Vagina (tissue), 2 donors: ENCODE measurements at regions not wholly inside any gene's neighbourhood (a gene's known extent, or its start where the extent isn't known, plus 50 kb on each side); places are given as distances from the start of the nearest gene placed in this dataset.

Source experiments
- POLR2AphosphoS5 ChIP-seq, 2 donors: sonication (generic); formaldehyde crosslinking; IDR thresholded peaks; one replicate each; pipeline ENCODE4 v1.9.0; 2017; ENCODE audit warnings: antibody characterized with exemption in 2 of 2, mild to moderate bottlenecking in 2 of 2, low read depth in 1 of 2; ENCODE audit not compliant: insufficient read depth in 1 of 2
- TF ChIP-seq, protein P1 (sequence below), 3 experiments: fragments of 450-650 bp in 2 of 3; fragments of 200-600 bp in 1 of 3; sonication (generic) in 1 of 3; IDR thresholded peaks; one replicate each; pipeline ENCODE4 v1.5.1; 2017 to 2019; ENCODE audit warnings: antibody characterized with exemption in 3 of 3, mild to moderate bottlenecking in 2 of 3, moderate library complexity in 2 of 3

DNA sequence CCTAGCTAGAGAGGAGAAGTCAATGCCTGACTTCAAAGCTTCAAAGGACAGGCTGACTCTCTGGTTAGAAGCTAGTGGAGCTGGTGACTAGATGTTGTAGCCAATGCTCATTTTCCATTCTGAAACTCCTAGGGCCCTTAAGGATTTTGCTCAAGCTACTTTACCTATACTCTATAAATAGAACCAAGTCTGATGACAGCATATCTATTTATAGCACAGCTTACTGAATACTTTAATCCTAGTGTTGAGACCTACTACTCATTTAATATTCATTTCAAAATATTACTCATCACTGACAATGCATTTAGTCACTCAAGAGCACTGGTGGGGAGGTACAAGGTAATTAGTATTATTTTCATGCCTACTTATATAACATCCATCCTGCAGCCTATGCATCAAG lies 137.2 kb upstream of the PELI2 start:
- TF ChIP-seq, protein P1, sequence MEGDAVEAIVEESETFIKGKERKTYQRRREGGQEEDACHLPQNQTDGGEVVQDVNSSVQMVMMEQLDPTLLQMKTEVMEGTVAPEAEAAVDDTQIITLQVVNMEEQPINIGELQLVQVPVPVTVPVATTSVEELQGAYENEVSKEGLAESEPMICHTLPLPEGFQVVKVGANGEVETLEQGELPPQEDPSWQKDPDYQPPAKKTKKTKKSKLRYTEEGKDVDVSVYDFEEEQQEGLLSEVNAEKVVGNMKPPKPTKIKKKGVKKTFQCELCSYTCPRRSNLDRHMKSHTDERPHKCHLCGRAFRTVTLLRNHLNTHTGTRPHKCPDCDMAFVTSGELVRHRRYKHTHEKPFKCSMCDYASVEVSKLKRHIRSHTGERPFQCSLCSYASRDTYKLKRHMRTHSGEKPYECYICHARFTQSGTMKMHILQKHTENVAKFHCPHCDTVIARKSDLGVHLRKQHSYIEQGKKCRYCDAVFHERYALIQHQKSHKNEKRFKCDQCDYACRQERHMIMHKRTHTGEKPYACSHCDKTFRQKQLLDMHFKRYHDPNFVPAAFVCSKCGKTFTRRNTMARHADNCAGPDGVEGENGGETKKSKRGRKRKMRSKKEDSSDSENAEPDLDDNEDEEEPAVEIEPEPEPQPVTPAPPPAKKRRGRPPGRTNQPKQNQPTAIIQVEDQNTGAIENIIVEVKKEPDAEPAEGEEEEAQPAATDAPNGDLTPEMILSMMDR (IDR thresholded peaks at IDR 0.05), result no peak
- TF ChIP-seq POLR2AphosphoS5 (IDR thresholded peaks at IDR 0.05; ENCODE audit: insufficient read depth in 1 of 2, low read depth in 1 of 2), result no peak
